OCI-LY7 (cell line): ENCODE measurements at regions not wholly inside any gene's neighbourhood (a gene's known extent, or its start where the extent isn't known, plus 50 kb on each side); places are given as distances from the start of the nearest gene placed in this dataset.

ENCODE experiments used
- EZH2phosphoT487 ChIP-seq: fragments of 200-600 bp; sonication (generic); IDR thresholded peaks from 2 replicates; pipeline ENCODE4 v1.6.1; 2018; ENCODE audit warnings: low read depth, borderline replicate concordance, mild to moderate bottlenecking, mixed run types, antibody characterized with exemption, low read length, moderate library complexity, mixed read lengths
- TF ChIP-seq, protein P1 (sequence below): fragments of 200-600 bp; sonication (generic); conservative IDR thresholded peaks from 2 replicates; pipeline ENCODE4 v1.5.1; 2014; ENCODE audit warnings: mild to moderate bottlenecking, antibody characterized with exemption, low read length, moderate library complexity, mixed read lengths

DNA sequence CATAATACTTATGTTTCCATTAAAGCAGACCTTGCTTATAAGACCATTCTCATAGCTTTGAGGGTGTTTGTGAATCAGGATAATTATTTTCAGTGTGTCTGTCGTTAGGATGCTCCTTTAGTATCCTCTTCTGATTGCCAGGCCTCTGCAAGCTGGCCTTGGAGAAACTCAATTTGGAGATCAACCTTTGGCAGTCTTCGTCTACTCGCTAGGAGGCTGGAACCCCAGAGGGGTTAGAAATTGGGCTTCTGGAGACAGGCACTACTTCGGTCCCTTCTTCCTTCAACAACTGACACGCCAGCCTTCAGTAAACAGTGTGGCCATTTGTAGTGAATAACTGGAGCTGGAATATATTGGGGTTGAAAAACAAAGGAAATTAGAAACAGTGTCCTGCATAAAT, 100.8 kb upstream of the CITED2 start:
- TF ChIP-seq, protein P1, sequence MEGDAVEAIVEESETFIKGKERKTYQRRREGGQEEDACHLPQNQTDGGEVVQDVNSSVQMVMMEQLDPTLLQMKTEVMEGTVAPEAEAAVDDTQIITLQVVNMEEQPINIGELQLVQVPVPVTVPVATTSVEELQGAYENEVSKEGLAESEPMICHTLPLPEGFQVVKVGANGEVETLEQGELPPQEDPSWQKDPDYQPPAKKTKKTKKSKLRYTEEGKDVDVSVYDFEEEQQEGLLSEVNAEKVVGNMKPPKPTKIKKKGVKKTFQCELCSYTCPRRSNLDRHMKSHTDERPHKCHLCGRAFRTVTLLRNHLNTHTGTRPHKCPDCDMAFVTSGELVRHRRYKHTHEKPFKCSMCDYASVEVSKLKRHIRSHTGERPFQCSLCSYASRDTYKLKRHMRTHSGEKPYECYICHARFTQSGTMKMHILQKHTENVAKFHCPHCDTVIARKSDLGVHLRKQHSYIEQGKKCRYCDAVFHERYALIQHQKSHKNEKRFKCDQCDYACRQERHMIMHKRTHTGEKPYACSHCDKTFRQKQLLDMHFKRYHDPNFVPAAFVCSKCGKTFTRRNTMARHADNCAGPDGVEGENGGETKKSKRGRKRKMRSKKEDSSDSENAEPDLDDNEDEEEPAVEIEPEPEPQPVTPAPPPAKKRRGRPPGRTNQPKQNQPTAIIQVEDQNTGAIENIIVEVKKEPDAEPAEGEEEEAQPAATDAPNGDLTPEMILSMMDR = no peak
- no peak for TF ChIP-seq EZH2phosphoT487
